Sigmoid colon (tissue), 4 donors: ENCODE measurements at regions not wholly inside any gene's neighbourhood (a gene's known extent, or its start where the extent isn't known, plus 50 kb on each side); places are given as distances from the start of the nearest gene placed in this dataset.

Source experiments
- EP300 ChIP-seq, 4 donors: sonication (generic); formaldehyde crosslinking; IDR thresholded peaks; one replicate each; pipeline ENCODE4 v1.6.1; 2017; ENCODE audit warnings: antibody characterized with exemption in 4 of 4
- POLR2A ChIP-seq, 2 donors: fragments of 450-650 bp; IDR thresholded peaks; one replicate each; pipeline ENCODE4 v1.6.1; 2016; ENCODE audit warnings: antibody characterized with exemption in 2 of 2, mild to moderate bottlenecking in 2 of 2, moderate library complexity in 2 of 2
- TF ChIP-seq, protein P1 (sequence below), 4 experiments: fragments of 450-650 bp in 3 of 4; fragments of 200-600 bp in 1 of 4; IDR thresholded peaks; one replicate each; pipeline ENCODE4 v1.5.1; 2016 to 2019; ENCODE audit warnings: antibody characterized with exemption in 4 of 4, mild to moderate bottlenecking in 3 of 4, moderate library complexity in 2 of 4

GRCh38 chr1:196059210-196059609, 549.0 kb downstream of the KCNT2 start:
- TF ChIP-seq EP300 (IDR thresholded peaks at IDR 0.05) (no peak), POLR2A (IDR thresholded peaks at IDR 0.05) (no peak)
- TF ChIP-seq, protein P1, sequence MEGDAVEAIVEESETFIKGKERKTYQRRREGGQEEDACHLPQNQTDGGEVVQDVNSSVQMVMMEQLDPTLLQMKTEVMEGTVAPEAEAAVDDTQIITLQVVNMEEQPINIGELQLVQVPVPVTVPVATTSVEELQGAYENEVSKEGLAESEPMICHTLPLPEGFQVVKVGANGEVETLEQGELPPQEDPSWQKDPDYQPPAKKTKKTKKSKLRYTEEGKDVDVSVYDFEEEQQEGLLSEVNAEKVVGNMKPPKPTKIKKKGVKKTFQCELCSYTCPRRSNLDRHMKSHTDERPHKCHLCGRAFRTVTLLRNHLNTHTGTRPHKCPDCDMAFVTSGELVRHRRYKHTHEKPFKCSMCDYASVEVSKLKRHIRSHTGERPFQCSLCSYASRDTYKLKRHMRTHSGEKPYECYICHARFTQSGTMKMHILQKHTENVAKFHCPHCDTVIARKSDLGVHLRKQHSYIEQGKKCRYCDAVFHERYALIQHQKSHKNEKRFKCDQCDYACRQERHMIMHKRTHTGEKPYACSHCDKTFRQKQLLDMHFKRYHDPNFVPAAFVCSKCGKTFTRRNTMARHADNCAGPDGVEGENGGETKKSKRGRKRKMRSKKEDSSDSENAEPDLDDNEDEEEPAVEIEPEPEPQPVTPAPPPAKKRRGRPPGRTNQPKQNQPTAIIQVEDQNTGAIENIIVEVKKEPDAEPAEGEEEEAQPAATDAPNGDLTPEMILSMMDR (IDR thresholded peaks at IDR 0.05), result no peak
